K562 (cell line): ENCODE measurements at regions not wholly inside any gene's neighbourhood (a gene's known extent, or its start where the extent isn't known, plus 50 kb on each side); places are given as distances from the start of the nearest gene placed in this dataset.

Experiments
- ARNT ChIP-seq, 2 experiments: fragments of 450-650 bp; IDR thresholded peaks; 2 replicates each; pipeline ENCODE4 v1.6.1; 2016; ENCODE audit warnings: mild to moderate bottlenecking in 1 of 2
- ATF3 ChIP-seq, 2 experiments: fragments of 450-650 bp in 1 of 2; sonication (generic) in 1 of 2; formaldehyde crosslinking in 1 of 2; IDR thresholded peaks in 1 of 2; conservative IDR thresholded peaks in 1 of 2; 2 replicates each; pipeline versions ENCODE4 v1.6.1 to v1.8.1; 2016 to 2023; ENCODE audit warnings: mild to moderate bottlenecking in 2 of 2, moderate library complexity in 2 of 2, inconsistent platforms in 1 of 2, missing genetic modification reagents in 1 of 2
- CGGBP1 ChIP-seq: fragments of 250-450 bp; sonication (Bioruptor Pico); IDR thresholded peaks from 2 replicates; pipeline ENCODE4 v1.9.0; 2021; ENCODE audit warnings: mild to moderate bottlenecking
- CREB5 ChIP-seq: fragments of 250-450 bp; sonication (Bioruptor Pico); IDR thresholded peaks from 2 replicates; pipeline ENCODE4 v1.5.0; 2020; ENCODE audit warnings: mild to moderate bottlenecking
- CTCF ChIP-seq, 3 experiments: IDR thresholded peaks in 2 of 3; conservative IDR thresholded peaks in 1 of 3; 2 replicates each; pipeline ENCODE4 v1.5.1; 2011 to 2012; ENCODE audit warnings: low read length in 3 of 3, mild to moderate bottlenecking in 3 of 3, control low read depth in 2 of 3, improper control_type of control experiment in 1 of 3, inconsistent platforms in 1 of 3, low read depth in 1 of 3, mixed read lengths in 1 of 3, moderate library complexity in 1 of 3; ENCODE audit not compliant: insufficient read depth in 2 of 3
- NFYB ChIP-seq: IDR thresholded peaks from 2 replicates; pipeline ENCODE4 v1.6.1; 2011; ENCODE audit warnings: mild to moderate bottlenecking, moderate library complexity; ENCODE audit not compliant: insufficient read length; ENCODE audit errors: extremely low read depth
- POLR2A ChIP-seq: fragments of 450-650 bp; conservative IDR thresholded peaks from 2 replicates; pipeline ENCODE4 v1.6.1; 2016
- POLR2AphosphoS5 ChIP-seq: IDR thresholded peaks from 2 replicates; pipeline ENCODE4 v1.6.1; 2011; ENCODE audit warnings: mild to moderate bottlenecking, low read depth, low read length, moderate library complexity; ENCODE audit not compliant: control insufficient read depth, insufficient read depth
- USF1 ChIP-seq: sonication (generic); formaldehyde crosslinking; IDR thresholded peaks from 2 replicates; pipeline ENCODE4 v1.9.0; 2022; ENCODE audit warnings: mild to moderate bottlenecking, missing genetic modification reagents
- ZNF780A ChIP-seq: fragments of 250-450 bp; sonication (Bioruptor Pico); IDR thresholded peaks from 2 replicates; pipeline ENCODE4 v1.5.0; 2021; ENCODE audit warnings: mild to moderate bottlenecking

GRCh38 chr11:11069841-11070835 lies 212.3 kb upstream of the ZBED5 start:
- TF ChIP-seq USF1 (CRISPR knock-in tag) (no peak), NFYB (no peak), CGGBP1 (CRISPR knock-in tag) (no peak), POLR2A (no peak), ARNT (IDR thresholded peaks at IDR 0.05) (no peak), CTCF (IDR thresholded peaks at IDR 0.05 in 2 of 3, conservative IDR thresholded peaks at IDR 0.05 in 1 of 3; ENCODE audit: insufficient read depth in 2 of 3, low read depth in 1 of 3, low read length in 3 of 3) (no peak), ZNF780A (no peak), POLR2AphosphoS5 (no peak), CREB5 (CRISPR knock-in tag) (no peak), ATF3 (IDR thresholded peaks at IDR 0.05) (no peak), ATF3 (CRISPR knock-in tag; conservative IDR thresholded peaks at IDR 0.05) (no peak)
